Left renal cortex interstitium (tissue), 4 donors: ENCODE measurements at regions not wholly inside any gene's neighbourhood (a gene's known extent, or its start where the extent isn't known, plus 50 kb on each side); places are given as distances from the start of the nearest gene placed in this dataset.

ENCODE experiments used
- DNase-seq, 4 donors: peaks; one replicate each; pipeline ENCODE4 v3.0.0-alpha.2; 2013; ENCODE audit warnings: low read depth in 4 of 4, low spot score in 2 of 4, missing footprints in 1 of 4

DNA sequence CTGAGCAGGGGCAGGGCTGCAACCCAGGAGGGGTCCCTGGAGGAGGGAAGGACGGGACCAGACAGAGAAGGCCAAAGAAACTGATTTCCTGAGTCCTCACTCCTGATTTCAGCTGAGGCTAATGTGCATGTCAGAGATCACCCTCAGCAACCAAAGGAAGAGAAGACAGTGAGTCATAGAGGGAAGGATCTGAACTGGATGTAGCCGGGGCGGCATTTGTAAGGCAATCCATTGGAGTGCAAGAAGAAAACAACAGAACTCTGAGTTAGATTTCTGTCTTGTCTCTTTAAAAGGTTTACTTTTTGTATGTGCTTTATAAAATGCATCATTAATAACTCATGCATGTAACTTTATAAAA, 105.3 kb upstream of the AGBL1 start:
- DNase-seq, result no peak

DNA sequence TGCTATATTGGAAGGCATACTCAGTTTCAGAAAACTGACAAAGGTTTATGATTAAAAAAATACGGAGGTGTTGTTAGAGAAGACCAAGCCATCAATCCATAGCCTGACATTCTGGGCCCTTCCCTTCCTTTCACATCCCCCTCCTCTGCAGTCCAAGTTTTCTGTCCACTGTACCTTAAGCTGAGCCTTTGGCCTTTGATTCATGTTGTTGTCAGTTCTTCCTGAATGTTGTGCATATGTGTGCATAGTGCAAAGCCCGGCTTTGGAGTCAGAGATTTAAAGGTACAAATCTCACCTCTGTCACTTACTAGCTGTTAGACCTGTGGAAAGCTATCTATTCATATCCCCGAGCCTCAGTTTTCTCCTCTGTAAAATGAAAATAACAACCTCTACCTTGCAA, 104.9 kb upstream of the AGBL1 start:
- no peak for DNase-seq

DNA sequence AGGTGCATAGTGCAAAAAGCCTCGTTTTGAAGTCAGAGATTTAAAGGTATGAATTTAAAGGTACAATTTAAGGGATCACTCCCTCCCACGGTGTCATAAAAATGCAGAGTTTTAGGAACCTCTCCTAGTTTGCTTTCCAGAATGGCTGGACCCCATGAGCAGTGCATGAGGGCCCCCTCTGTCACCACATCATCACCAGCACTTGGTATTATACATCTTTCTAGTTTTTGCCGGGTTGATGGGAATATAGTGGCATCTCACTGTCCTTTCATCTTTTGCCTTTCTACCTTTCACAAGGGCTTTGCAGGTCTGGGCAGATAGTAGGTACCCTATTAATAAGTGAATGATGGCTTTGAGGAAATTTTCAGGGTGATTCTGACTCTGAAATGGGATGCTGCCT, 103.6 kb upstream of the AGBL1 start:
- no peak for DNase-seq

DNA sequence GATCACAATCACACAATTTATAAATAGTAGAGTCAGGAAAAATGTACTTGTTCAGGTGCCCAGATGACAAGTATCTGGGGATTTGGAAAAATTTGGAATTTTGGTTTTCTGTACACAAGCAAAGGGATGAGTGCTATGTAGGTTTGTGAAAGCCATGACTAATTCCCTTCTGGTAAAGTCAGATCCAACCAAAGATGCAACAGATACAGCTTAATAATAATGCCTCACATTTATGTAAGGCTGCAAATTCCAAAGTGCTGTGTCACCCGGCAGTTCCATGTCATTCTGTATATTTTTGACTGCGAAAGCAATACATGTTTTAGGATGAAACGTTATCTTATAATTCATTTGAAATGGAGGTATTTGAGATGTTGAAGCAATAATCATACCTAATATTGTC, 102.7 kb upstream of the AGBL1 start:
- no peak for DNase-seq

DNA sequence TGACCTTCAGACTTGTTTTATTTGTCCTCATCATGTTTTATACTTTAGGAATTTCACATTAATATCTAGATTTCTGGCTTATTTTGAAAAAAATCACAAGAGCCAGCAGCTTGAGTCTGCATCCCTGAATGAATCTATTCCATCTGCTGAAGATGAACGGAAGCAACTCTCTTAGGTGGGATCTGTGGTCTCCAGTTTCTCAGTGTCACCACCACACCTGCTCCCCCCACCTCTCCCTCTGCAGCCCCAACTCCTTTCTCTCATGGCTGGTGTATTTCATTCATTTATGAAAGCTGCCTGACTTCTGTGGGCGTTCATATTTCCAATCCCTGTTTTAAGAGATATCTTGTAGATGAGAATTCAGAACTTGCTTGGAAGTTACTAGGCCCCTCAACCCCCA, 102.1 kb upstream of the AGBL1 start:
- no peak for DNase-seq

DNA sequence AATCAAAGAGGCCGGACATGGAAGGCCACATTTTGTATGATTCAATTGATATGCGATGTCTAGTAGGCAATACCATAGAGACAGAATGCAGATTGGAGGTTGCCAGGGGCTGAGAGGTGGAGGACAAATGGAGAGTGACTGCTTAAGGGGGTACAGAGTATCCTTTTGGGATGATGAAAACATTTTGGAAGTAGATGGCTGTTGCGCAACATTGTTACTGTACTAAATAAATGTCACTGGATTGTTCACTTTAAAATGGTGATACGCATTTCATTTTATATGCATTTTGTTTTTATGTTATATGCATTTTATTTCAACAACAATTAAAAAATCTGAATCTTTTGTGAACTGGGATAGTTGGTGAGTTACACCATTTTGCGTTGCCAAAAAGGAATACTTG, 99.7 kb upstream of the AGBL1 start:
- no peak for DNase-seq

DNA sequence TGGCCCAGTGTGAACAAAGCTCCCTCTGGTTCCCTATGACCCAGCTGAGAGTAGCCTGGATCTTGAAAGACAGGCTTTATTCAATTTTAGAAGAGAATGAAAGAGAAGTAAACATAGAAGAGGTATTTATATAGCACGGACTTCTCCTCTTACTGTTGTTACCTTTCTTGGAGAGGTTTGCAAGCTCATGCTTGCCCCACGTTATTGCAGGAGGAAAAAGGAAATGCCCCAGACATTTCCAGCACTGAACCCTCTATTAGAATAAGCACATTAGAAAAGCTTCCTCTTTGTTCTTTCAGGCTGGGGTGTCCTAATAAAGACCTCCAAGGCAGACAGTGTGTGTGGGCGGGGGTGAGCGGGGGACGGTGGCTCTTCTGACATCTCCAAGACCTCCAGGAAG, 98.7 kb upstream of the AGBL1 start:
- DNase-seq, result no peak

DNA sequence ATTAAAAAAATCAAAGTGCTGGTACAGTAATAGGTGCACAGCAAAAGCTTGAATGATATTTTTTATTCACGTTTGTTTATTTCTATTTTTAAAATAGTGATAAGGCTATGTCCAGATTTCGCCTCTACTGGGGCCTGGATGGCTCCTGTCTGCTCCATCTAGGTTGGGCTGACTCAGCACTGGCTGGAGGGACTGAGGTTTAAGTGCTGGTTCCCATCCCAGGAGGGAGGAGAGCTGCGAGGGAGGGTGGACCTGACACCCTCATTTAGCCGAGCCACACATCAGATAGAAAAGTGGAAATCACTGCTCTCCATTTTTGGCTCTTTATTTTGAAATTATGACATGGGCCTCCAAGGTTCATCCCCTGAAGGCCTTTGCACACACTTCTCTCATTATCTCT, 95.4 kb upstream of the AGBL1 start:
- no peak for DNase-seq

DNA sequence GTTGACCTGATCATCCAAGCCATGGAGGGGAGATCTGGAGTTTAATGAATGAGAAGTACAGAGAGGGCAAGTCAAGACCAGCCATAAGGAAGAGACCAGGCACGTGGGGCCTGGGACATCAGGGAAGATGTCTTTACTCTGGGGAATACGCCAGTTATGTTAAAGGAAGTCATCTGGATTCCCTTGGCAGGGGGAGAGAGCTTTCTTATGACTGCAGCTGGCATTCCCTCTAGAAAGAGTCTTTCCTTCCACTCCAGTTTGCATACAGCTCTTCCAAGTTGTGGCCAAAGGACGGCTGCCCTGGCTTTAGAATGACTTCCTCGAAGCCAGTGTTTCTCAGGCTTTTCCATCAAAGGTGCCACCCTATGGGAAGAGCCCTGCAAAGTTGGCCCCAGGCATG, 93.6 kb upstream of the AGBL1 start:
- DNase-seq, result no peak

DNA sequence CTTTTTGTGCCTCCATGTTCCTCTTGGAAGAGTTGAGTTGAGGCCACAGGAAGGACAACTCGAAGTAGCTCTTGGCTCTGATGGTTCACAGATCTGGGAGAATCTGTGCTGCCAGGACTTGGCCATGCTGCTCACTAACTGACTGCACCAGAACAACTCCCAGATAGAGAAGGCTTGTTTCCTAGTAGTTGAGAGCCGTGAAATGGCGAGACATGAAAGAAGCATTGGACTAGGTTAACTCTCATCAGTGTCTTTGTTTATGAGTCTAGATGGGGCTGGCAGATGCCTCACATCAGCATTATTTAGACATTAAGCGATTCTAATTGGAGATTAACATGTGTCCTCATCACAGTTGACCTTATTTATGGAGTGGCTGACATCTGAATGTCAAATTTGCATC, 92.9 kb upstream of the AGBL1 start:
- no peak for DNase-seq

DNA sequence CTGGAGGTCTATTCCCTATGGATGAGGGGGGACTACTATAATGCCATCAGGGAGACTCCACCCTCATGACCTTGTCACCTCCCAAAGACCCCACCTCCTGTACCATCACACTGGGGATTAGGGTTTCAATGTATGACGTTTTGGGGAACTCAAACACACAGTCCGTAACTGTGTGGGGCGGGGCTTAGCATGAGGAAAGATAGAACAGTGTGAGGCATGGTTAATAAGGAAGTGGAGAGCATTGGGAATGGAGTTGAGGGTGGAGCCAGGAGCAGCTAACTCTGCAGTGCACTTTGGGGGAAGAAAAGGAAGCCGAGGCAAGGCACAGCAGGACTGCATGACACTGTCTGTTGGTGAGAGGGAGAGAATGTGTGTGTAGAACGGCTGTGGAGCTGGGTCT, 90.9 kb upstream of the AGBL1 start:
- no peak for DNase-seq

DNA sequence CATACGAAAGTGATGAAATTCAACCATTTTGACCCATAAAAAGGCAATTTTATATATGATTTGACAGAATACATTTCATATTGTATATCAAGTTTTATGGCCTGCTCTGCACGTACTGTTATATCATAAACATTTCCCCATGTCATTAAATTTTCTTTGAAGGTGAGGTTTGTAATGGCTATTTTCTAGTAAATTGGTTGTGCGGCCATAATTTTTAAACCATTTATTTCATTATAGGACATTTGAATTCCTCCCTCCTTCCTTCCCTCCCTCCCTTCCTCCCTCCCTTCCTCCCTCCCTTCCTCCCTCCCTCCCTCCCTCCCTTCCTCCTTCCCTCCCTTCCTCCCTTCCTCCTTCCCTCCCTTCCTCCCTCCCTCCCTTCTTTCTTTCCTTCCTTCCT, 87.4 kb upstream of the AGBL1 start:
- no peak for DNase-seq

DNA sequence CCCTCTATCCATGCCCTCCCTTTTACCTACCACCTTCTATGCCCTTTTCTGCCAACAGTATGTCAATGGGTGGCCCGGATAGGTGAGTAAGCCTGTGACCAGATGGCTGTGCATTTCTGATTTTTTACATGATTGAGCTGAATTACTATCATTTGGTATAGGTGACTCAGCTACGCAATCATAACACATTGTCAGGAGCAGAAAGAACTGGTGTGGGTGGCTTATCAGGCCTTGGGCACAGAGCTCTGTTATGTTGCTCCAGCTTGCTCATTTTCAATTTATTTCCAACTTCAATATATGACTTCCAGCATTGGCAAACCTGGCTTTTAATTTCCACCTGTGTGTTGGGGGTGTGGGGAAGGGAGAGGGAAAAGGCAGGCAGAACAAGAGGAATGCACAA, 86.6 kb upstream of the AGBL1 start:
- no peak for DNase-seq

DNA sequence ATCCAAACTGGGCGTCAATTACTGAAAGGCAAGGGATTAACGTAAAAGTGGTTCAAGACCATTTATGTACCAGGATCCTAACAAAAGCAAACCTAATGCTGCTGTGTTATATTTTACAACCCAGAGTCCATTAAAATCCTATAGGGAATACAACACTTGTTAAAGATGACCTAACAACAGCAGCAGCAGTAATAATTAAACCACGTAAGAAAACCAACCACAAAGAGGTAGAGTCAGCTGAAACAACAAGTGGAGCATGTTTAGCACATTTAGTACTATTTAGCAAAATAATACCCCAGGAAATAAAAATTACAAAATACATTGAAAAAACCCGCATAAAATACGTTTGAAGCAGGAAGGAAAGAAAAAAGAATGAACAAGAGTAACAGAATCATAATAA, 82.1 kb upstream of the AGBL1 start:
- no peak for DNase-seq

DNA sequence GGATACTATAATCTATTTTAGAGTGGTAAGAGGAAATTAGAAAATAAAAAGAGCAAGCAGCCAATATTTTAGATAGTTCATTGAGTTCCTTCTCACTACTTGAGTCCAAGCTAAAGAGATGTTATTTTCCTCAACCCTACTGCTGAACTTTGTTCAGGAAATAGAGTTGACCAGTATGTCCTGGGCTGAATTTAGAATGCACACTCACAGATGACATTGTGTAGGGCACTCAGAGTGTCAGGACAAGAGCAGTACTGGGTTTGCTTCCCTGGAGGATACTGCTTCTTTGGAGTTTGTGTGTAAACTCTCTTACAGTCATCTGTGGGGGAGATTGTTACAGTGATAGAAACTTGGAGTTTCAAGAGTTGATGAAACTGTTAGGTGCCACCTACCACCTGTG, 80.0 kb upstream of the AGBL1 start:
- DNase-seq, result no peak

DNA sequence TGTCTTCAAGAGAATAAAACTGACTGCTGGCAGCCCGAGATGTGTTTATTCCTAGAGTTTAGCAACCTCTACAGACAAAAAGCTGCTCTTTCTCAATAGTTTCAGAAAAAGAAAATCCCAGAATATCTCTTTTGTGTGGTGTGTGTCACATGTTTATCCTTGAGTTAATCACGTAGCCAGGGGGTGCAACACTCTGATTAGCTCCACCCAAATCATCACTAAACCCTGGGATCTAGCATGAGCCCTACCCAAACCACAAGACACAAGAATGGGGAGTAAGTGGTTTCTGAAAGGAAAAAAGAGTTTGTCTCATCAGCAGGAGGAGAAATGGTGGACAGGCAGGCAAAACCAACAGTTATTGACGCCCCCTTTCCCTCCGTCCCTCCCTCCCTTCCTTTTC, 78.5 kb upstream of the AGBL1 start:
- DNase-seq, result no peak

DNA sequence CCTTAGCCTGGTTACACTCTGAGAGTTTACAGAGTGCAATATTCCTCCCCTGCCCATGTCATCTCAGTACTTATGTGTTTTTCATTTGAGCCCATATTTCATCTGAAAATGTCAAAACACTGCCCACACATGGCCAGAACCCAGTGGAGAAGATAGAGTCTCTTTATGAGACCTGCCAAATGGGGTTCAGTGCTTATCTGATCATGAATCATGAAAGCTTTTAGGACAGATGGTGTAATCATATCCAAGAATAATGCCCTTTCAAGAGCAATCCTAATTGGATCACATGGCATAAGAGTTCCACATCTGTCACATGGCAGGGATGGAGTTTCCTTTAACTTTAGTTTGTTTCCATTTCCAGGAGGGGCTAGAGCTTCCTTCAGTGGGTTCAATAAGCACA, 77.2 kb upstream of the AGBL1 start:
- no peak for DNase-seq

DNA sequence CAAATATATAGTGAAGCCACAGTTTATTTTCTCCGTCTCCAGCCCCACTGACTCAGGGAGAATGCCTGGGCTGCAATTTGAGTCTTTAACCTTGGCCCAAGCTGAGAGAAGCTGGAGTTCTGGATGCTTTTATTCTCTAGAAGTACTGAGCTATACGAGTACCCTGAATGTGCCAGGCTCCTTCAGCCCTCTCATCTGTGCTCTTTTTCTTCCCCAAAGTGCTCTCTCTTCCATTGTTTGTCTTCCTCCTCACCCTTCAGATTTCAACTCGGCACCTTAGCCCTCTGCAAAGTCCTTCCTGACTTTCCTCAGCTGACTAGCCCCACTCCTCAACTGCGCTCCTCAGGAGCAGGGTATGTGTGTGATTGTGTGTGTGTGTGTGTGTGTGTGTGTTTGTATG, 75.6 kb upstream of the AGBL1 start:
- no peak for DNase-seq

DNA sequence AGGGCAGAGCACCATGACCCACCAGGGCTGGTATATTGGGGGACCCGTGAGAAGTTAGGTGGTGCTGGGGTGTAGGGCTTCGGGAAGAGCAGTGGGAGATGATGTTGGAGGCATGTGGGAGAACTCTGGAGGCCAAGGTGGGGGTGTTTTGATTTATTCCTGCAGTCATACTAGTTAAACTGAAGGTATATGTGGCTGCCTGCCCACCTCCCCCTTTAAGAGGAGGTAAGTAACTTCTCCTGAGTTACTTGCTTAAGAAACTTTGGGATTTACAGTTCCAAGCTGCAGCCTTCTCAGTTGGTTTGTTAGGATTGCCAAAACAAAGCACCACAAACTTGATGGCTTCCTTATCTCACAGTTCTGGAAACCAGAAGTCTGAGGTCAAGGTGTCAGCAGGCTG, 73.1 kb upstream of the AGBL1 start:
- no peak for DNase-seq

DNA sequence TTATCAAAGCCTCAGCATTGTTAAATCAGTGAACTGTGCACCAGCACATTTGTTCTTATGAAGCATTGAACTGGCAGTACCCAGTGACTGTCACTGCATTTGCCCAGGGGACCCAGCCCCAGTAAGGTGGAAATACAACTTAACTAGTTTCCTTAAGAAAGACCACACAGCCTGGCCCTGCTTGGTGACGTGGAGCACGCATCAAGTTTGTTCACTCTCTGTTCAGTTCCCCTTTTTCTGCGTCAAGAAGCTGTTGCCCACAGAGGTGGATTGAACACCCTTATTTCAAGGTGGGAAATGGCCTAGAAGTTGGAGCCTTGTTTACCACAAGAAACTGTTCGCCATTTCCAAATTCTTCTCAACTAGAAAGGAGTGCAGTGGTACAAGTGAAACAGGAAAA, 69.9 kb upstream of the AGBL1 start:
- no peak for DNase-seq

DNA sequence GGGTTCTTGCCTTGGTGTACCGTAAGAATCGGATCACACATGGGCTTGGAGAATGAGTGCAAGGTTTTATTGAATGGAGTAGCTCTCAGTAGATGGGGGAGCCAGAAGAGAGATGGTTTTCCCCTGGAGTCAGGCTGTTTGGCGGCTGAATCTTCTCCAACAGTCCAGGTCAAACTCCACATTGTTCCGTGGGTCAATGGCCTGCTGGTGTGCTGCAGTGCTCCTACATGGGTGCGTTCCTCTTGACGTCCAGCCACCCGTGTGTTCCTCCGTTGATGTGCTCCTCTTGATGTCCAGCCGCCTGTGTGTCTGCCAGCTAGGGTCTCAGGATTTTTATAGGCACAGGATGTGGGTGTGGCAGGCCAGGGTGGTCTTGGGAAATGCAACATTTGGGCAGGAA, 69.3 kb upstream of the AGBL1 start:
- no peak for DNase-seq

DNA sequence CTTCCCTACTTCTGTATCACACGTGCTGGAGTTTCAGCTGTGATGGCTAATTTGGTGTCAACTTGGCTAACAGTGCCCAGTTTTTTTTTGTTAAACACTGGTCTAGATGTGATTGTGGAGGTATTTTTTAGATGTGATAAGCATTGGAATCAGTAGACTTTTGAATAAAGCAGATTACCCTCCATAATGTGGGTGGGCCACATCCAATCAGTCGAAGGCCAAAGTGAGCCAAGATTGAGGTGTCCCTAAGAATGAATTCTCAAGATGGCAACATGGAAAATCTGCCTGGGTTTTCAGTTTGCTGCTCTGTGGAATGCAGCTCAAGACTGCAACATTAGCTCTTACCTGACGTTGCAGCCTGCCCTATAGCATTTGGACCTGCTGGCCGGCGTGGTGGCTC, 68.8 kb upstream of the AGBL1 start:
- no peak for DNase-seq

DNA sequence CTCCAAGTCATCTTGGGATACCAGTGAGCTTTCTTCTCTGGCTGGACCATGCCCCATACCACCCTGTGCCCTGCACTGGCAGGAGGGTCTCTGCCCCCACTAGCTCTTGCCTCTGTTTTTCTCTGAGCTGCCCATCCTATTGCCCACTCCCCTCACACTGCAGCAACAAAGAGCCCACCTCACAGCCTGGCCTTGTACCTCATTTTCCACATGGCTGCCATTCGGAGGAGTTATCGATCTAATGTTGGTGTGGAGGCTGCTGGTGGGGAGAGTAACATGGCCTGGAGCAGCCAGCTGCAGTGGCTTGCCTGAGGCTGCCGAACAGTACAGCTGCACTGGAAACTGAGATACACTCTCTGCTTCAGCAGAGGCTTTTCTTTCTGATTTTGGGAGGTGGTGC, 65.7 kb upstream of the AGBL1 start:
- no peak for DNase-seq

DNA sequence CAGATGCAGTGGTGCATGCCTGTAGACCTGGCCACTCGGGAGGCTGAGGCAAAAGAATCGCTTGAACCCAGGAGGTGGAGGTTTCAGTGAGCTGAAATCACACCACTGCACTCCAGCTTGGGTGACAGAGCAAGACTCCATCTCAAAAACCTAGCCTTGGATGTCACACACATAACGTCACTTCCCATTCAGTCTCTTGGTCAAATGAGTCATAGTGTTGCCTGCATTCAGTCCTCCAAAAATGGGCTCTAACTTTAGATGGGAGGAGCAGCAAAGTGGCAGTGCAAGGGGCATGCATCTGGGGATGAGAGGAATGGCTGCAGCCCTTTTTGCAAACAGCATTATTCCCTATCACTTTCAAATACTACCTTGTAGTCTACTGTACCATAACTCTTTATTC, 62.9 kb upstream of the AGBL1 start:
- DNase-seq, result no peak
